SH-SY5Y (cell line): ENCODE measurements at regions not wholly inside any gene's neighbourhood (a gene's known extent, or its start where the extent isn't known, plus 50 kb on each side); places are given as distances from the start of the nearest gene placed in this dataset.

Experiments used
- GATA2 ChIP-seq: IDR thresholded peaks from 2 replicates; pipeline ENCODE4 v1.6.1; 2011; ENCODE audit warnings: mild to moderate bottlenecking, low read depth, low read length
- GATA3 ChIP-seq: IDR thresholded peaks from 2 replicates; pipeline ENCODE4 v1.6.1; 2011; ENCODE audit warnings: low read depth, mild to moderate bottlenecking, low read length, moderate library complexity

DNA sequence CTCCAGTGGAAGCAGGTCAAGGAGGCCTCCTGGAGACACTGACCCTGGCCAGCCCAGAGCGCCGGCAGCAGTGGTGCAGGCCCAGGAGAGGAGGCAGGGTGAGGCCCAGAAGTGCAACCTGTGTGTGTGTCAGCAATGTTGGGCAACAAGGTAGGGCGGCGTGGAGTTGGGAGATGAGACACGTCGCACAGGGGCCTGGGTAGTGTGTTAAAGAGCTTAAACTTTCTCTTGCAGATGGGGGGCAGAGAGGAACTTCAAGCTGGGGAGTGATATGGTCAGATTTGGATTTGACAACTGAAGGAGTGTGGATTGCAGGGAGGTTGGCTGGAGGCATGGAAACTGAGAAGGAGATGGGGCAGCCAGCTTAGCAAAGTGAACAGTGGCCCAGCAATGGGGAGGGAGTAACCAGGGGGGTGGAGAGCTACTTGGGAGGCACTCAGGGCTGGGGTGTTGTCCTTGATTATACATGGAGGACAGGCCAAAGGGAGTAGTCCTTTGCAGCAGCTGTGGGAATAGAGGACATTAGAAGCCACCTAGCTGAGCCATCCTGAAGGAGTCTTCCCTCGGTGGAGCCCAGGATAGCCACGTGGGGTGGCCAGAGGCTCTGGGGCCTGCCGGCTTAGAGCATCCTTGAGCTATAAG lies 278.6 kb upstream of the HS6ST1 start:
- no peak for TF ChIP-seq GATA3
- TF ChIP-seq GATA2: no peak

DNA sequence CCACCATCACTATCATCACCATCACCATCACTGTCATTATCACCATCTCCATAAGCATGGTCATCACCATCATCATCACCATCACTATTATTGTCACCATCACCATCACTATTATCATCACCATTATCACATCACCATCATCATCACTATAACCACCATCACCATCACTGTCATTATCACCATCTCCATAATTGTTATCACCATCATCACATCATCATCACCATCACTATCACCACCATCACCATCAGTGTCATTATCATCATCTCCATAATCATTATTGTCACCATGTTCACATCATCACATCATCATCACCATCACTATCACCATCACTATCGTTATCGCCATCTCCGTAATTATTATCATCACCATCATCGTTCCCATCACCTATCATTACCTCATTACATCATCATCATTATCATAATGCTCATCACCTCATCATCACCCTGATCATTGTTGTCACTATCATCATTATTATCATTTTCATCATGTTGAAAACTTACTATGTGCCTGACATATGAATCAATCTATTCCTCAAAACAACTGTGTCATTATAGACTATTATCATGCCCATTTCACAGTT lies 280.3 kb upstream of the HS6ST1 start:
- TF ChIP-seq GATA3 (no peak), GATA2 (no peak)

DNA sequence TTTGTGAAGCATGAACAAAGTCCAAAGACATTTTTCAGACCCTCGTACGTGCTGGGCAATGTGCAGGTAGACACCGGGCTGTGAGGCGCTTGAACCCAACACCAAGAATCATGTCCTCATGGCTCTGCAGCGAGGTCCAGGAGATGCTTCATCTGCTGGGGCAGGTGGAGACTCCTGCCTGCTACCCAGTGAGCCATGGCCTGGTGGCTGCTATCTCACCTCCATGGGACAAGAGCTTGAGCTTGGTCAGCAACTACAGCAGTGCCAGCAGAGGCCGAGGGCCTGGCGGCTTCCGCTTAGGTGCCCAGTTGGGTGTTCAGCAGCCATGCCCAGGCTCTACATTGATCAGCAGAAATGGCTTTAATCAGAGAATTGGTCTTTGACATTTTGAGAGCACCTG lies 281.0 kb upstream of the HS6ST1 start:
- no peak for TF ChIP-seq GATA3
- no peak for TF ChIP-seq GATA2

DNA sequence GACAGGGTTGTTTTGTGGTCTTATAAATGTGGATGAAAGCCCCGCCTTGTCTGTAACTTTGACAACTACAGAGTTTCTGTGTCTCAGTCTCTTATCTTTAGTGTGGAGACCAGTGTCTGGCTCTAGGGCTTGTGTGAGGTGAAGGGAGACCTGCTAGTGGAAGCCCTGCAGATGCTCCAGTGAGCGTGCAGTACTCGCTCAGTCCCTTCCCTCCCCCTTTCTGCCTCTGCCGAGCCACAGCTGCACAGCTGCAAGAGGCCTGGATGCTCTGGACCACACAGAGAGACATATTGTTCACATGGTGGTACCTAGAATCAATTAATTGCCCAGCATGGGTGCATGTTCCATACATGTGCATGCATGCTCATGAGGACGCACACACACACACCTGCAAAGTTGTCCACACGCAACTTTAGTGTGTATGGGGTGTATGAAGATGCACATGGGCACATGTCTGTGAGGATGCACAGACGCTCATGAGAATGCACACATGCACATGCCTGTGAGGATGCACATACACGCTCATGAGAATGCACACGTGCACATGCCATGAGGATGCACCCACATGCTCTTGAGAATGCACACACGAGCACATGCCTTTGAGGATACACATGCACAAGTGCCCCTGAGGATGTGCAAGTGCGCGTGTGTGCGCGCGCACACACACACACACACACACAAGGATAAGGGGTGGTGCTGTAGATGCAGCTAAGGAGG lies 282.1 kb upstream of the HS6ST1 start:
- TF ChIP-seq GATA2: no peak
- TF ChIP-seq GATA3: no peak

DNA sequence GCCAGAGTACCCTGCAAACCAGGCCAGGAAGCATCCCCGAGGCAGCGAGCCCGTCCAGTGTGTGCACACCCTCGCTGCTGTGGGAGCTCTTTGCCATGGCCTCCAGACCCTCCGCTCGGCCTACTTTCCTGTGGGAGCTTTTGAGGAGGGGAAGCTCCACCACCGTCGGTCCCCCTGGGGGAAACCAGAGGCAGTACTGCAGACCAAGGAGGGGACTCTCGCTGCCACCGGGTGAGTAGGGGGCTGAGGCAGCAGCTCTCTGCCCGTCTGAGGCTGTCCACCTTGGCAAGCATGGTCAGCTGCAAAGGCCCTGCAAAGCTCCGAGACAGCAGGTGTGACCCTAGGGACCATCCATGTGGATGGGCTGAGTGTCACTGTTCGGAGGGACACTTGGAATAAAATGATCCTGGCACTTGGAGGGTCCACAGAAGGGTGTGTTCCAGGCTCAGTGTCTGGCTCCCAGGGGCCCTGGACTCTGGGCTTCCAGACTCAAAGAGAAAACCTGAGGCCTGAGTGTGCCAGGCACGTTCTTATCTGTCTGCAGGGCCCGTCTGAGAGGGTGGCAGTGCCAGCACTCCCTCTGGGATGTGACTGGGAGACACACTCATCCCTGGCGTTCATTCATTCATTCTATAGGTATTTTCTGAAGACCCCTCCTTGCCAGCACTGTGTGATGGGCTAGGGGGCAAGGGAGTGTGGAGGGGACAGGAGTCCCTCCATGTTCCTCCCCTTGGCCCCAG lies 282.8 kb upstream of the HS6ST1 start:
- TF ChIP-seq GATA3: no peak
- TF ChIP-seq GATA2: no peak

DNA sequence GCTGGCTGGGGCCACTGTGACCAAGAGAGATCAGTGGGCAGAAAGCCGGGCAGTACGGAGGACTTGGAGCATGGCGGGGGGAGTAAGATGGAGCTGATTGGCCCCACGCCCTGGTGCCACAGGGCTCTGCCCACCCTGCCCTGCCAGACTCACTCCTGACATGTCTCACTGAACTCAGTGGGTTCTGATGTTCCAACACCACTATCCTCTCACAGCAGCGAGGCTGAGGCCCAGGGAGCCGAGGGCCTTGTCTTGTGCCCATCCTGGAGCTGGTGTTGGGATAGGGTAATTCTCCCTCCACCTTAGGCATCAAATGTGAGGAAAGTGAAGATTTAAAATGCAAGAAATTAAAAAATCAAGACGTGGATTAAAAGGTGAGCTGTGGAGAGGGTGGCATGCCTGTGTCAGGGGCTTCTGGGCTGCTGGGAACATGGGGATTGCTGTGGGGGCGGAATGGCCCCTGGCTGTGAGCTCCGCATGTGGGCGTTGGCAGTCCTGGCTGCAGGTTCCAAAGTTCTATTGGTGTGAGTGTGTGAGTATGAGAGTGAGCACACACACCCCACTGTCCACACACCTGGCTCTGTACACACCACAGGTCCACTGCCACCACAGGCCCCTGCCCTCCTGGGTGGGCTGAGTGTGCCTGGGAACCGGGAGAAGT lies 283.5 kb upstream of the HS6ST1 start:
- TF ChIP-seq GATA2 (no peak), GATA3 (no peak)

DNA sequence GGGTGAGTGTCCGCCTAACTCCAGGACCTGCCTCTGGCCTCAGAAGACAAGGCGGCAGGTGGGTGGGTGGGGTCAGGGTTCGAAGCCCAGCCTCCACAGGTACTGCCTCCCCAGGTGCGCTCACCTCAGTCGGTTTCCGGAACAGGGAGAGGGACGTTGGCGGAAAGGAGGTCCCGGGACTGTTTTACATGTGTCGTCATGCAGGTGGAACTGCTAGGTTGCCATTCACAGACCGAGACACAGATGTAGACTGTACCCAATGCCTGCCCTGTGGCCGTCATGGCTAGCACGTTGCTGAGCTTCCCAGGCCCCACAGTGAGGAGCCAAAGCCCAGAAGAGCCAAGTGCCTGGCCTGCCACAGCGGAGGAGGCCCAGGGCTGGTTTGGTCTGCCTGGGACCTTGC lies 284.0 kb upstream of the HS6ST1 start:
- no peak for TF ChIP-seq GATA2
- no peak for TF ChIP-seq GATA3

DNA sequence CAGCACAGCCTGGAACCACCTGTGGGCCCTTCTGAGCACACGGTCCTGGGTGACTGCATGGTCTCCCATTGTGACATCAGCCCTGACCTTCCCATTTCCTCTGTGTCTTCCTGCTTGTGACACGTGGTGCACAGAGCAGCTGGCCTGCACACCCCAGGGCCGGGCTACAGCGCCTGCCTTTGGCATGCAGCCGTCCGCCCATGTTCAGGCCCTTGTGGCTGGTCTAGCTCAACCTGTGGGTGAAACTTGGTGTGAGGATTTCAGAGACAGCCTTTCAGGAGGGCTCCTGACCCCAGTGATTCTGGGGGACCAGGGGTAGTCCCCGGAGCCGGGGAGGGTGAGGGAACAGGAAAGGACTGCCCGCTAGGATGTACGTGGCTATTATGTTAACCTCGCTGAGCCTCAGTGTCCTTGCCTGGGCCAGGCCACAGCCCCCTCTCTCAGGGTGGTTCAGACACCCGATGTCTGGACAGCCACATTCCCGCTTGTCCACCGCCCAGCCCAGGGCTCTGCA lies 284.8 kb upstream of the HS6ST1 start:
- TF ChIP-seq GATA2 (no peak), GATA3 (no peak)

DNA sequence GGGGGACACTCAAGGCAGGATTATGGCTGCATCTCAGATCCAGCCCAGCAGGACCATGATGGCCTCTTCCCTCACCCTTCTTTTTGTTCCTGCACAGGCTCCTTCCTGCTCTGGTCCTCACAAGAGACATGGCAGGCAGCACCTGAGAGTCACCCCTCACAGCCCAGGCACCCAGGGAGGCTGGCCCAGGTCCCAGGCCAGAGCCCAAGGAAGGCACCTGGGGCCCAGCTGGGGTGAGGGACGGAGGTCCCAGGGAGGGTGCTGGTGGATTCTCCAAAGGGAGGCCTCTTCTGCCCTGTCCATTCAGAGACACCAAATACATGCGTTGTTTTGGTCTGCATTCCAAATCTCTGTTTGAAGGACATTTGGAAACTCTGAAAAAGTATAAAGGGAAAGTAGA lies 285.4 kb upstream of the HS6ST1 start:
- TF ChIP-seq GATA2 (no peak), GATA3 (no peak)

DNA sequence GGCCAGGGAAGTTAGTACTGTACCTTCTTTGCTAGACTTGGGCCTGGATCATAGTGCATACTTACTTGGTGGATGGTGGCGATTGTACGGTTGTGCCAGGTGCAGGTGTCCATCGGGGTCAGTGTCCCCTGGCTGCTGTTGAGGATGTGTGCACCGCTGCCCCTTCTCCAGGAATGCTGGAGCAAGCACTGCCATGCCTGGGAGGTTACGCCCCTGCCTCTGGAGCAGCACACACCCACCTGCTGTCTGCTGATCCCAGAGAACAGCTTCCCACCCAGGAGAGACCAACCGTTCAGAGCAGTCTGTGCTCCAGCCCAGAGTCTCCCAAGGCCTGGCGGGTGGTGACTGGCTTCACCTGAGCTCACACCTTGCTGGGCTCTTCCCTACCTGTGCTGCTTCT lies 286.8 kb upstream of the HS6ST1 start:
- no peak for TF ChIP-seq GATA2
- TF ChIP-seq GATA3: no peak

DNA sequence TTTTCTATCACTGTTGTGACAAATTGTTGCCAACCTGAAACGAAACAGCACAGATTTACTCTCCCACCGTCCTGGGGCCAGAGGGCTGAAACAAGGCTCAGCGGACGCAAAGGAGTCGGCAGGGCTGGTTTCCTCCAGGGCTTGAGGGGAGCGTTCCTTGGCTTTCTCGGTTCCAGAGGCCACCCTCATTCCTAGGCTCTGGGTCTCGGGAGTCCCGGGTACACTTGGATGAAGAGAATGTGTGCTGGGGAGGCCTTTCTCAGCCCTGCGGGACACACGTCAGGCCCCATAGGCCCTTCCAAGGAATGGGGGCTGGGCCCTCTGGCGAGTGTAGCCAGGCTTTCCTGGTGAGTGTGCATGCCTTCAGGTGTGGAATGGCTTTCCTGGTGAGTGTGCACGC lies 287.3 kb upstream of the HS6ST1 start:
- TF ChIP-seq GATA3: no peak
- TF ChIP-seq GATA2: no peak

DNA sequence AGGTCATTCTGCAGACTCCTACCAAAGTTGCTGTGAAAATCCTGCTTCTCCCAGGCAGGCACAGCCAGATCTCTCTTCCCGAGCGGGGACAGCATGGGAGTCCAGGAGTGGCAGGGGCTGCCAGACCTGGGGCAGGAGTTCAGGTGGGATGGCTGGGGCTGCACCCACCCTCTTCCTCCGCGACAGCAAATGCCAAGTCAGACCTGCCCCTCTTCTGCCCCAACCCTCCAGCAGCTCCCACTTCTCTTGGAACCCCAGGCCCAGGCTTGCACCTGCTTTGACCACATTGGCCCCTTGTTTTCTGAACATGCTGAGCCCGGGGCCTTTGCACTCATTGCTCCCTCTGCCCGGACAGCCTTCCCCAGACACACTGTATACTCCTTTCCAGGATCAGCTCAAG lies 288.2 kb upstream of the HS6ST1 start:
- TF ChIP-seq GATA3 (no peak), GATA2 (no peak)

DNA sequence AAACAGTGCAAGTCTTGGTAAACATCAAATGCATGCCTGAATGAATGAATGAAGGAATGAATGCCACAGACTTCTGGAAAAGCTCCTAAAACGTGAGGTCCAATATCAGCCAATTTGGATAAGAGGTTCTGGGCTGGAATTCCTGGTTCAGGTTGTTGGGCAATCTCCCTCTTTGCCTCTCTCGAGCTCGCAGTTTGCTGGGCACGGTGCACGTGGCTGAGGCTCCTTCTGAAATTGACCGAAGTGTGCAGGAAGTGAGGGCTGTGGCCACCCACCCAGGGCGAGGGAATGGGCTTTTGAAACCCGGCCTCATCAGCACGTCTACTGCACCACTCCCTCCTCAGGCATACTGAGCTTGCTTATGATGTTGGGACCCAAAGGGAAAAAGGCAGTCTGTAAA lies 288.8 kb upstream of the HS6ST1 start:
- TF ChIP-seq GATA3 (no peak), GATA2 (no peak)
